OCI-LY7 (cell line): ENCODE measurements at regions not wholly inside any gene's neighbourhood (a gene's known extent, or its start where the extent isn't known, plus 50 kb on each side); places are given as distances from the start of the nearest gene placed in this dataset.

ENCODE experiments used
- BruUV-seq: library from RNA; stranded (reverse); fragments of 400-500 nt; replicated peaks from 2 replicates; lab custom pipeline; 2021; lab: Mats Ljungman, UMichigan
- CTCF ChIA-PET: fragments of 300-600 bp; sonication (Branson Sonifier 250); formaldehyde crosslinking; loops from one replicate; lab custom pipeline; 2022; ENCODE audit warnings: antibody characterized with exemption; ENCODE audit not compliant: unreplicated experiment; lab: Charles Lee
- POLR2A ChIA-PET: fragments of 300-600 bp; sonication (Branson Sonifier 250); formaldehyde crosslinking; loops from one replicate; lab custom pipeline; 2022; ENCODE audit warnings: antibody characterized with exemption; lab: Charles Lee
- DNase-seq: peaks from one replicate; pipeline ENCODE4 v3.0.0-alpha.2; 2015; ENCODE audit warnings: low spot score
- H2AFZ ChIP-seq: fragments of 200-600 bp; sonication (generic), shearing (Covaris generic); 2 replicates; pipeline ENCODE4 v1.6.1; 2014; ENCODE audit warnings: mild to moderate bottlenecking, antibody characterized with exemption, low read length, moderate library complexity
- H3K27ac ChIP-seq: fragments of 200-600 bp; sonication (generic); 2 replicates; pipeline ENCODE4 v1.5.1; 2014; ENCODE audit warnings: mixed run types, low read depth, mild to moderate bottlenecking, moderate library complexity, low read length, inconsistent platforms; ENCODE audit not compliant: poor library complexity, severe bottlenecking
- H3K36me3 ChIP-seq: fragments of 200-600 bp; sonication (generic); 2 replicates; pipeline ENCODE4 v1.6.1; 2014; ENCODE audit warnings: mild to moderate bottlenecking, antibody characterized with exemption, low read length, moderate library complexity, mixed read lengths; ENCODE audit not compliant: insufficient read depth
- H3K4me1 ChIP-seq: fragments of 200-600 bp; sonication (generic); 2 replicates; pipeline ENCODE4 v1.5.1; 2014; ENCODE audit warnings: mild to moderate bottlenecking, low read length; ENCODE audit not compliant: insufficient read depth, poor library complexity, severe bottlenecking
- H3K4me2 ChIP-seq: fragments of 200-600 bp; sonication (generic); 2 replicates; pipeline ENCODE4 v1.6.1; 2014; ENCODE audit warnings: mild to moderate bottlenecking, low read length
- H3K4me3 ChIP-seq: fragments of 200-600 bp; sonication (generic); 2 replicates; pipeline ENCODE4 v1.5.1; 2014; ENCODE audit warnings: mild to moderate bottlenecking, low read depth, low read length; ENCODE audit not compliant: poor library complexity, severe bottlenecking
- H3K79me2 ChIP-seq: fragments of 200-600 bp; sonication (generic); 2 replicates; pipeline ENCODE4 v1.6.1; 2016; ENCODE audit warnings: low read depth, mild to moderate bottlenecking, low read length, moderate library complexity, mixed read lengths; ENCODE audit not compliant: insufficient read depth
- H3K9me2 ChIP-seq: fragments of 200-600 bp; sonication (generic); 2 replicates; pipeline ENCODE4 v1.6.1; 2016; ENCODE audit warnings: mild to moderate bottlenecking, low read length, mixed read lengths; ENCODE audit not compliant: insufficient read depth
- H3K9me3 ChIP-seq: fragments of 200-600 bp; sonication (generic); 2 replicates; pipeline ENCODE4 v1.6.1; 2014; ENCODE audit warnings: mild to moderate bottlenecking, mixed run types, low read length, mixed read lengths
- H4K20me1 ChIP-seq: fragments of 200-600 bp; sonication (generic); 2 replicates; pipeline ENCODE4 v1.6.1; 2014; ENCODE audit warnings: mild to moderate bottlenecking, antibody characterized with exemption, low read length, moderate library complexity, mixed read lengths; ENCODE audit not compliant: insufficient read depth
- EZH2phosphoT487 ChIP-seq: fragments of 200-600 bp; sonication (generic); IDR thresholded peaks from 2 replicates; pipeline ENCODE4 v1.6.1; 2018; ENCODE audit warnings: low read depth, borderline replicate concordance, mild to moderate bottlenecking, mixed run types, antibody characterized with exemption, low read length, moderate library complexity, mixed read lengths
- intact Hi-C: fragments of 100-400 bp; cut with micrococcal nuclease; formaldehyde crosslinking; loops from one replicate; pipeline ENCODE4 v1.10.0; 2022; ENCODE audit not compliant: unreplicated experiment
- TF ChIP-seq, protein P1 (sequence below): fragments of 200-600 bp; sonication (generic); conservative IDR thresholded peaks from 2 replicates; pipeline ENCODE4 v1.5.1; 2014; ENCODE audit warnings: mild to moderate bottlenecking, antibody characterized with exemption, low read length, moderate library complexity, mixed read lengths

DNA sequence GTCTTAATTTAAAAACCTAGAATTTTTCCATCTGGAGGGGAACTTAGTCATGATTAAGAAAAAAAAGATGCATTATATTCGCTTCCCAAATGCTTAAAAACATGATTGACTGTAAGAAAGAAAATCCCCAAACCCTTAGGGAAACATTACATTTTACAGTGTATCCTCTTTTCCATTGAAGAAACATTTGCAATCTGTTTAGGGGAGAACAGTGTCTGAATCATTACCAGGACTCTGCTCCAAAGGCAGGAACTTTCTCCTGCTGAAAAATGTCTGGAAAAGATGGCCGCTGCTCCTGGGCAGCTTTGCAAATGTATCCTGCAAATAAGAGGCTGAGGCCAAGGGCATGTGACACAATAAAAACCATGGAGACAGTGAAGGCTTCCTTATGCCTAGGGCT lies 173.7 kb downstream of the BUB3 start:
- intact Hi-C loops: no loop called here
- Histone ChIP-seq H3K79me2 (no peaks in the 10 kb centered on the region), H3K9me3 (no peaks in the 10 kb centered on the region), H2AFZ (no peak overlapping the region), H3K27ac (no peak overlapping the region), H4K20me1 (no peaks in the 10 kb centered on the region), H3K4me1 (no peaks in the 10 kb centered on the region), H3K4me2 (no peak overlapping the region), H3K36me3 (no peaks in the 10 kb centered on the region), H3K4me3 (no peak overlapping the region), H3K9me2 (no peaks in the 10 kb centered on the region)
- no peak for DNase-seq
- TF ChIP-seq, protein P1, sequence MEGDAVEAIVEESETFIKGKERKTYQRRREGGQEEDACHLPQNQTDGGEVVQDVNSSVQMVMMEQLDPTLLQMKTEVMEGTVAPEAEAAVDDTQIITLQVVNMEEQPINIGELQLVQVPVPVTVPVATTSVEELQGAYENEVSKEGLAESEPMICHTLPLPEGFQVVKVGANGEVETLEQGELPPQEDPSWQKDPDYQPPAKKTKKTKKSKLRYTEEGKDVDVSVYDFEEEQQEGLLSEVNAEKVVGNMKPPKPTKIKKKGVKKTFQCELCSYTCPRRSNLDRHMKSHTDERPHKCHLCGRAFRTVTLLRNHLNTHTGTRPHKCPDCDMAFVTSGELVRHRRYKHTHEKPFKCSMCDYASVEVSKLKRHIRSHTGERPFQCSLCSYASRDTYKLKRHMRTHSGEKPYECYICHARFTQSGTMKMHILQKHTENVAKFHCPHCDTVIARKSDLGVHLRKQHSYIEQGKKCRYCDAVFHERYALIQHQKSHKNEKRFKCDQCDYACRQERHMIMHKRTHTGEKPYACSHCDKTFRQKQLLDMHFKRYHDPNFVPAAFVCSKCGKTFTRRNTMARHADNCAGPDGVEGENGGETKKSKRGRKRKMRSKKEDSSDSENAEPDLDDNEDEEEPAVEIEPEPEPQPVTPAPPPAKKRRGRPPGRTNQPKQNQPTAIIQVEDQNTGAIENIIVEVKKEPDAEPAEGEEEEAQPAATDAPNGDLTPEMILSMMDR: no peak
- TF ChIP-seq EZH2phosphoT487: no peak
- CTCF ChIA-PET: no interaction called here
- no TSS peak for BruUV-seq
- POLR2A ChIA-PET: no interaction called here

DNA sequence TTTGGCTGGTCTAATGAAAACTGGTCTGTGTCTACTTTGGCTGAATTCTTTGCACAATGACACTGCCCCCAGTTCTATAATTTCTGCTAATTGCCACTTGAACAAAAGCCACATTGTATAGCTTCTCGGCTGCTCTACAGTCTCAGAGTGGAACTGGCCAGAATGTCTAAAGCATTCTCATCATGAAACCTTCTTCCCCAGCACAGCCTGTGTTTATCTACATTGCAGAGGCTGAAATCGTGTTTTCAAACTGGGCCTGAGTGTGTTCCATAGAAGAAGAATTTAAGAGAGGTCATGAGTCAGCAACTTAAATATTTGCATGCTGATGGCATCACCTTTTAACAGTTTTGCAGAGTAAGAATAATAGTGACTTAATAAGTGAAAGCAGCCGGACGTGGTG lies 177.2 kb downstream of the BUB3 start:
- Histone ChIP-seq H3K36me3 (no peaks in the 10 kb centered on the region), H3K4me2 (no peak overlapping the region), H3K27ac (no peak overlapping the region), H4K20me1 (no peaks in the 10 kb centered on the region), H2AFZ (no peak overlapping the region), H3K79me2 (no peaks in the 10 kb centered on the region), H3K4me1 (no peaks in the 10 kb centered on the region), H3K9me3 (no peaks in the 10 kb centered on the region), H3K9me2 (no peaks in the 10 kb centered on the region), H3K4me3 (no peak overlapping the region)
- CTCF ChIA-PET: no interaction called here
- TF ChIP-seq EZH2phosphoT487: no peak
- TF ChIP-seq, protein P1: no peak
- no TSS peak for BruUV-seq
- POLR2A ChIA-PET: no interaction called here
- intact Hi-C loops: no loop called here
- no peak for DNase-seq

DNA sequence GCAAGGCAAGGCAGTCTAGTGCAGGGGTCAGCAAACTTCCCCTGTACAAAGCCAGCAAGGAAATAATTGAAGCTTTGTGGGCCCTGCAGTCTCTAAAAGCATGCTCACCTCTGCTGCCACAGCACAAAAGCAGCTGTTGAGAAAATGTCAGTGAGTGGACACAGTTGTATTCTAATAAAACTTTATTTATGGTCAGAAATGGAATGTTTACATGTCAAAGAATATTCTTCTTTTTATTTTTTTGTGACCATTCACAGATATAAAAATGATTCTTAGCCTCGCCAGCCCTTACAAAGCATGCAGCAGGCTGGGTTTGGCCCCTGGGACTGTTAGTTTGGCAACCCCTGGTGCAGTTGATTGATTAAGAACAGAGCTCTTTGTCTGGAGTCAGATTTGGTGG lies 192.4 kb downstream of the BUB3 start:
- H3K27ac ChIP-seq: no peak overlapping the region
- POLR2A ChIA-PET: no interaction called here
- H3K4me1 ChIP-seq: no peaks in the 10 kb centered on the region
- no TSS peak for BruUV-seq
- no peak for DNase-seq
- H3K4me3 ChIP-seq: no peak overlapping the region
- no peaks in the 10 kb centered on the region for H4K20me1 ChIP-seq
- no peaks in the 10 kb centered on the region for H3K9me3 ChIP-seq
- H3K4me2 ChIP-seq: no peak overlapping the region
- intact Hi-C loops: no loop called here
- TF ChIP-seq EZH2phosphoT487: no peak
- TF ChIP-seq, protein P1: no peak
- no peaks in the 10 kb centered on the region for H3K79me2 ChIP-seq
- no peak overlapping the region for H2AFZ ChIP-seq
- CTCF ChIA-PET: no interaction called here
- H3K9me2 ChIP-seq: no peaks in the 10 kb centered on the region
- no peaks in the 10 kb centered on the region for H3K36me3 ChIP-seq
